ENCODE measurements at regions not wholly inside any gene's neighbourhood (a gene's known extent, or its start where the extent isn't known, plus 50 kb on each side); places are given as distances from the start of the nearest gene placed in this dataset.

- TF ChIP-seq CTCF (IDR thresholded peaks at IDR 0.05) = no peak
- no peak for TF ChIP-seq POLR2A (IDR thresholded peaks at IDR 0.05)
These were observed 361.9 kb downstream of the BCKDHB start for GRCh38 chr6:80468398-80468797.
